SH-SY5Y (cell line): ENCODE measurements at regions not wholly inside any gene's neighbourhood (a gene's known extent, or its start where the extent isn't known, plus 50 kb on each side); places are given as distances from the start of the nearest gene placed in this dataset.

ENCODE experiments used
- GATA2 ChIP-seq: IDR thresholded peaks from 2 replicates; pipeline ENCODE4 v1.6.1; 2011; ENCODE audit warnings: mild to moderate bottlenecking, low read depth, low read length
- GATA3 ChIP-seq: IDR thresholded peaks from 2 replicates; pipeline ENCODE4 v1.6.1; 2011; ENCODE audit warnings: low read depth, mild to moderate bottlenecking, low read length, moderate library complexity

- TF ChIP-seq GATA2 (no peak), GATA3 (no peak)
Observed at GRCh38 chr3:180306691-180307090, 270.0 kb upstream of the PEX5L start.
